Embryonic facial prominence (tissue), 1 donor: ENCODE measurements at regions not wholly inside any gene's neighbourhood (a gene's known extent, or its start where the extent isn't known, plus 50 kb on each side); places are given as distances from the start of the nearest gene placed in this dataset.
A peak's percentile ranks its signal among the peaks of the same experiment; 100 is the strongest.
"Not testable (repeated sequence)": the region's sequence is repeated elsewhere in the genome, so short reads cannot be mapped to it uniquely, and the experiment has no call there.

ENCODE experiments used
- DNase-seq: peaks from one replicate; pipeline ENCODE4 v3.0.0-alpha.2; 2016; ENCODE audit errors: extremely low spot score

DNA sequence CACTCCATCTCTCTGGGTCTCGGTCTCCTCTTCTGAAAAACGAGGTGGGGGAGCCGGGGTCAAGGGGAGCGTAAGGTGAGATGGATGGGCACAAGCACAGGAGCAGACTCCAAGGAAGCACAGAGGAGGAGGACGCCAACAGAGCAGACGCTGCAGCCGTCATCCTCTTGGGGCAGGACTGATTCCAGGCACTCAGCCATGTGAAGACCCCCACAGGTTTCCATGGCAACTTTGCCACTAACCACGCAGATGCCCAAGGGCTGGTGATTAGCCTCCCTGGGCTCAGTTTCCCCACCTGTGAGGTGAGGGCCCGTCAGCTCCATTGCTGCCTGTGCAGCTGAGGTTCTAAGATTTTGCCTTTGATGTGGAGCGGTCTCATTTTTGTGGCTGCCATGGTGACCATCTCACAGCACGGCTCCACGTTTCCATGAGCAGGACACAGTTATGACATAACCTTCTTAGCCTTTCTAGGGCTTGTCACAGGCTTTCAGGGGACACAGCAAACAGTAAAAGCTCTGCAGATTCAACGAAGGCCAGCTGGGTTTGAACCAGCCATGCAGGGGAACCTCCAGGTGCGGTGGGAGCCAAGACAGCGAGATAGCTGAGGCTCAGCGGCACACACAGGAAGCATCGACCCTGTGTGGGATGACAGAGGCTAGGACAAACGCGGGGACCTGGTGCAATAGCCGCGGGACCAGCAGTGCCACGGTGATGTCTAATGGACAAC is 170.3 kb downstream of the NUP210 start:
- no peak for DNase-seq

DNA sequence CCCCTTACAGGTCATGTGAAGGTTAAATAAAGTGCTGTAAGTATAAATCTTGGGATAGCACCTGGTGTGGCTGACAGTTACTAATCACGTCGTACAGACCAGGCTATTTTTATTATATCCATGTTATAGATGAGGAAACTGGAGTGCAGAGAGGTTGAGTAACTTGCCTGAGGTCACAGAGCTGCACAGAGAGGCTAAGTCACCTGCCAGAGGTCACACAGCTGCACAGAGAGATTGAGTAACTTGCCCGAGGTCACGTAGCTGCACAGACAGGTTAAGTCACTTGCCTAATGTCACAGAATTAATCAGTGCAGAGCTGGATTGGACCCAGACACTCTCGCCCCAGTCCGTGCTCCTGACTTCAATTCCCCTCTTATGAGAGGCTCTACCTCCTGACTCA is 171.5 kb downstream of the NUP210 start:
- DNase-seq, result no peak

DNA sequence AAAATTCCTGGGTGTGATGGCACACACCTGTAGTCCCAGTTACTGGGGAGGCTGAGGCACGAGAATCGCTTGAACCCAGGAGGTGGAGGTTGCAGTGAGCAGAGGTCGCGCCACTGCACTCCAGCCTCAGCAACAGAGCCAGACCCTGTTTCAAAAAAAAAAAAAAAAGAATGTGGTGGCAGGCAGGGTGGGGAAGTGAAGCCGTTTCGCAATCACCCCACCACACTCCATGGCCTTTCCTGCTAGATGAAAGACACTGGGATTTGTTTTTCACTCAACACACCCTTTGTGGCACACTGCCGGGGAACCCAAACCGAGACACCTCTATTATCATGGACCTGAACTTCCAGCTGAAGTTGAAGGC is 172.4 kb upstream of the IQSEC1 start:
- no peak for DNase-seq

DNA sequence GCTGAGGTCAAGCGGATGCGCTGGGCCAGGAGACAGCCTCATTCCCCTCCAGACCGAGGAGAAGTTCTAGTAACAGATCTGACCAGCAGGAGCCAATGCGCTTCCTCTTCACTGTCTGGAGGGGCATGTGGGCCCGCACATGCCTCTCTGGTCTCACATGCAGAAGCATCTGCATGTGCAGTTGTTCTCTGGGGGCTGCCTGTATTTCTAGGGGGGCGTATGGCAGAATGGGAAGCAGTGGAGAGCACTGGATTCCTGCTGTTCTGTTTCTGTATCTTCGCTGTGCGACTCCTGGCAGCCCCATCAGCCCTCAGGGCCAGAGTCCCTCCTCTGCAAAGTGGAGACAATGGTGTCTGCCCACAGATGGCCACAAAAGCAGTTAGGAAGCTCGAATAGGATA is 170.4 kb upstream of the IQSEC1 start:
- DNase-seq, result no peak

DNA sequence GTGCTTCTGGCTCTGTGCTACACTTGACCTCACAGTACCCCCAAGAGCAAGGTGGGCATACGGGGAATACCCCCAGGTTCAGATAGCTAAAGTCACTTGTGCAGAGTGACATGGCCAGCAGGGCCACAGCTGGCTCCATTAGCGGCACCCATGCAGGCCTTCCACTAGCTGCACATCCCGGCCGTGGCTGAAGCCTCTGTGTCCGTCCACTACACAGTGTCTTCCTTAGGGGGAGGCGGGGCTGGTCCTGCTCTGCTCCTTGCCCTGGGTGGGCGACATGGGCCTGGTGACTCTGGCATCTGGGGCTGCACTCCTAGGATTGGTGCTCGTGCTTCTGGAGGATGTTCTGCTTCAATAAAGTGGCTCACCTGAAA is 169.1 kb upstream of the IQSEC1 start:
- DNase-seq, result no peak

DNA sequence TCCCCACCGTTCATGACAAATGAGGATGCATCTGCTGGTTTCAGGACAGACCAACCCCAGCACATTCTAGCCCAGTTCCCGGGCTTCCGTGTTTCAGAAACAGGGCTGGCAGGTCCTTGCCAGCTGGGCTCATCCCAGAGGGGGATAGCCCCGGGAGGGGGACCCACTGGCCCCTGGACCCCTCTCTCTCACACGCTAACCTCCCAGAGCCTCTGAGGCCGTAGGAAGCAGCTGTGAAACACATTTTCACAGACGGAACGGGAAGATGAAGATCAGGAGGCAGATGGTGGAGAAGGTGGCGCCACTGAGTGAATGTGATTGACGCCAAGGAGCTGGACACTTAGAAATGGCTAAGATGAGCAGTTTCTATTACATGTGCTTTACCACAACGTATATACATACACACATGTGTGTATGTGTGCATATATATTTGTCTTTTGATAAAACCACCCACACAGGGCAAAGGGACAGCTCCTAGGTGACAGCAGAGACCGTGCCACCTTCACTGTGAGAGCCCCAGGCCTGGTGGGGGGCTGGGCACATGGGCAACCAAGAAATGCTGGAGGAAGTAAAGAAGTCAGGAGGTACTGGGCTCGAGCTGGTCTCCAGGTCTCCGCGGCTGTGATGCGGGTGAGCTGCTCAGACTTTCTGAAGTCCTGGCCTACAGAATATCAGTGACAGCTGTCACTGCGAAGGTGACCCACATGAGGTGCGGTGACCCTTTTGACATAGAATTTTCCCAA is 168.6 kb upstream of the IQSEC1 start:
- DNase-seq, result no peak

DNA sequence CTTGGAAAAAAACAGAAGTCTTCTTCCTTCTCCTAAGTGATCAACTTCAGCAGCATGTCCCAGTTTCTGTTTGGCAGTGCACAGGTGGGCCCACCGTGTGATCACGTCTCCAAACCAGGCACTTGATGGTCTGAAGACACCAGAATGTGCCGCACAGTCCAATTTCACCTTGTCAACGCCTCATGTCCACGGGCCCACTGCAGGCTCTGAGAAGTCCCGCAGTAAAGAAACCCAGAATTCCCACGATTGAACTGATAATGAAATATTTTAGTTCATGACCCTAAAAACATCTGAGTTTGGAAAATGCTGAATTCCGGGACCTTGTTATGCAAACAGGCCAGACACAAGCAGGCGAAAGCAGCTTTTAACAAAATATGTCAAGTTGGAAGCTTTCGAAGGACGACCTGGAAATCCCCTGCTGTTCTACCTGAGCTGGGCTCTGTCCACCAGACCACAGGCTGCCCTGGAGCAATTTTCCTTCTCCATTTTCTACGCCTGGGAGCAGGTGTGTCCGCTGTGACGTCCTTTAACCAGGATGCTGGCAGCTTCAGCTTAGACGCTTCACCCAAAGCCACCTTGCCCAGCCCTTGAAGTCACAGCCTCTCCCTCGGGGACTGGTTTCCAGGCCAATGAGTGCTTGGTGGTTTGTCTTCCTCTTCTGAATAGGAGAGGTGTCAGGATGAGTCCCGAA is 167.8 kb upstream of the IQSEC1 start:
- no peak for DNase-seq

DNA sequence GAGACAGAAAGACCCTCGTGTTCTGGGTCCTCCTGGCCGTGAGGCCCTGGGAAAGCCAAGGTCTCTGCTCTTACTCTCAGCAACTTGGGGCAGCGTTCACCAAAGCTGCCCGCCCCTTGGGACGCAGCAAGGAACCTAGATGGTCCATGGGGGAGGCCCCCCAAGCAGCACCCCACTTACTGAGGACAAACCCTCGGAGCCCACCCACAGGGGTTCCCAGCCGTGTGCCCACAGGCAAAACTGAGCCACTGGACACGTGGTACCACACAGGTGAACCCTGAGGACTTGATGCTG is 166.2 kb upstream of the IQSEC1 start:
- no peak for DNase-seq

DNA sequence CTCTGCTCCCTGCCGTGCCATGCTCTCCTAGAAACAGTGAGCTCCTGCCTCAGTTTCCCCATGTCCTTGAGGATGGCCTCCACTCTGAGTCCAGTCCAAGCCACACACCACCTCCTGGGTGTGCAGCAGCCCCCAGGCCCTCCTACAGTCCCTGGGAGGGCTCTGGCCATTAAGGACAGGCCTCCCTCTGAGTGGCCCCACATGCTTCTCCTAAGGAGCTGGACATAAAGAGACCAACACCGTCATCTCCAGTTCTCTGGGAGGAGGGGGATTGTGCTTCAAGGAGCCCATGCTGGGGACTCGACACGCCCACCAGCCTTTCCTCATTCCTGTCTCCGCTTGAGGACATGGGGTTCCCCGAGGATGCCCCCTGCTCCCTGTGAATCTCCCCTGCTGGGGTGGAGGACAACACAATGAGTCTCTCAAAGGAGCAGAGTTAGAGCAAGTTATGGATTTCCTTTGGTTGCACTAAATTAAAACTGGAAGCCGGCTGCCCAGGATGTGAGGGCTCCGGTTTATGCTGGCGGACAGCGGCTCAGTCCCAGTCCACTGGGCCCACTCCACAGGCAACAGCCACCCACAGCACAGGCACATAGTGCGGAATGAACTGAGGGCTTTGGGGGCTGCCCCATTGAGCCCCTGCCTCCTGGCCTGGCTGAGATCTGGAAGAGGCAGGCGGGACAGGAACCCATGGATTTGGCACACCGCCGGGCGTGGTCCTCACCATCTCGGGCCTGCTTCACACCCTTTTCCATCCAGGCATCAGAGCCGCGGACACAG is 165.6 kb upstream of the IQSEC1 start:
- DNase-seq, result no peak

DNA sequence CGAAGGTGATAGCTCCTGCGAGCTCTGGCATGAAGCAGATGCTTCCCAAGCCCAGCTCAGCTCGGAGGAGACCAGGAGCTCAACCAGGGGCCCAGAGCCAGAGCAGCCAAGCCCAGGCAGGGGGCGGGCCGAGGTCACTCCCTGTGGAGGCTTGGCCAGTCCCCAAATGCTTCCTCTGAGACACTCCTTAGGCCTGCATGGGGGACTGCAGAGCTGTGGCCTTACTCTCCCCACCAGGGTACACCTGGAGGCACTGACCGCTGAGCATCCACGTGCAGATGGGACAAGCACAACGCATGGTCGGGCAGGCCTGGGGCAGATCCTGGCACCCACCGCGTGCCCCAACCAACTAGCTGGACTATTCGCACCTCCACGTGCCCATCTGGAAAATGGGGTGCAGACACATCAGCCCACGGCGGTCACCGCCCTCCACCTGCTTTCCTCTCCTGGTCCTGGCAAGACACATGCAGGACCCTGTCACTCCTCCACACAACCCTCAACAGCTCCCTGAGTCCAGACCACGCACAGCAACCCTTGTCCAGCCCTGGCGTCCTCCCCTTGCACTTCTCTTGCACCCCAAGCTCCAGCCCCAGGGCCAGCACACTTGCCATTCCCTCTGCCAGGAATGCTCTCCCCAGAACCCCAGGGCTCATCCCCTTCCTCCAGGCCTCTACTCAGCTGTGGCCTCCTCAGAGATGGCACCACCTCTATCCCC is 164.7 kb upstream of the IQSEC1 start:
- DNase-seq, result no peak

DNA sequence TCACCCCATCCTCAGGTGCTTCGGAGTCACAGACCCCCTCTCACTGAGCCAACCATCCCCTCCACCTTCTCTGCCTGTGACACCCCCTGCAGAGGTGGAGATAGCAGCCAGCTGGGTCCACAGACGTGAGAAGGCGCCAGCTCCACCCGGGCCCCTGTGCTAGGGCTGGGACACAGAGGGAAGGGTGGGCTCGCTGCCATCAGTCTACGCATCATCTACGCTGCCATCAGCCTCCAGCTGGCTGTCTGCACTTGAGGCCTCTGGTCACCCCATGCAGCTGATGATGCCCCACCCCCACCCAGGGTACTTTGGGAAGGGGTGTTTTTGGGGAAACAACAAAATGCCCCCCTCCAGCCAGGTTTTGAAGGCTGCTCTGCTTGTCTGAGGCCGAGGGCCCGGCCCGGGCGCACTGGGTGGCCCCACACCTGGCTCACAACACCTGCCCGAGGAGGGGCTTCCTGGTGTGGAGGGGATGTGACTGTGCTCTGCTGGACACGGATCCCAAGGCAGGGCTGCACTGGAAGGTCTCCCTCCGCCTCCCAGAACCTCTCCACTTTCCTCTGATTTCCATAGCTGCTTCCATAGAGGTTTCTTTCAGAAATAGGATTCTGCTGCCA is 163.4 kb upstream of the IQSEC1 start:
- DNase-seq, result no peak

DNA sequence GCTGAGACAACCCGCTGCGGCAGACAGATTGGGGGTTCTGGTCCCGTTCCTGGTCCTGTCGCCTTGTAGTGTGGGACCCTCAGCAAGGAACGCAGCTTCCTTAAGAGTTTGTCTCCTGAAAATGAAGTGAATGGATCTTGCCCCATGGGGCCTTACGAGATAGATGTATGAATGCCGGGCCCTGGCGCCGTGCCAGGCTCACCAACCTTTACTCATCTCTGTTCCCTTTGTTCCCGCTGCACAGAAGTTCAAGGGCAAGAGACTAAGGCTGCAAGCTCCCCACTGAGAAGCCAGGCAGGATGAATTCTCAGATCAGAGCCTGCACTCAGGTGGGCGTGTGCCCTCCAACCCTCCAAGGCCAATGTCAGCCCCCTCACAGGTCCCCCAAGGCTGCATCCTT is 162.7 kb upstream of the IQSEC1 start:
- no peak for DNase-seq

DNA sequence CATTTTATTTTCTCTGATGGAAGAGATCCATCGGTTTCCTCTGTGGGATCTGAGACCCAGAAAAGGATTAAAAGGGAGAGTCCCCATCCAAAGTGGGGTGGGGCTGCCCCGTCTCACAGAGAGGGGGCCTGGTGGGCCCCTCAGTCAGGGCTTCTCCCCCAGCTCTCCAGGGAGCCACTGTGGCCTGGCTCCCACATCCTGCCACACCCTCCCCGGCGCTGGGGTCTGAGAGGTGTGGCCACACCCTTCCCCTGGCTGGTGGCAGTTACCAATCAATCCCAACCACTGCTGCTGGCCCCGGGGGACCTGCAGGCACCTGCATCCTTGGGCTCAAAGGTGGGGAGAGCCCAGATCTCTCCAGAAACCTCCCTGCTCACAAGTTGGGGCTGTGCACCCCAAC is 161.8 kb upstream of the IQSEC1 start:
- no peak for DNase-seq

DNA sequence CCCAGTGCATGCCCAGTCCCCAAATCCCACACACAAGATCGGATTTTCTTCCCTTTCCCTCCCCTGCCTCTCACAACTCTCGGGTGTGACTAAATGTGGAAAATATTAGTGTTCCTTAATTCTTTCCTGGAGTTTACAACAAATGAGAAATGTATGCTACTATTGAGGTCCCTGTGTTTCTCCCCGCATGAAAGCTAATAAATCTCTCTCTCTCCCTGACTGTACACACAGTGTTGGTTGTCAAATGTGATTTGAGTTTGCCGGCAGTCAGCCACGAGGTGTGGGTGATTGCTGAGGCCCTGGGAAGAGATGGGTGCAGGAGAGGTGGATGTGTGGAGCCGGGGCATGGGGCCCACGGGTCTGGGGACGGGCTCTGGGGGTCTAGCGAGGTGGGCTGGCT is 161.4 kb upstream of the IQSEC1 start:
- DNase-seq, result peak; percentile 11

DNA sequence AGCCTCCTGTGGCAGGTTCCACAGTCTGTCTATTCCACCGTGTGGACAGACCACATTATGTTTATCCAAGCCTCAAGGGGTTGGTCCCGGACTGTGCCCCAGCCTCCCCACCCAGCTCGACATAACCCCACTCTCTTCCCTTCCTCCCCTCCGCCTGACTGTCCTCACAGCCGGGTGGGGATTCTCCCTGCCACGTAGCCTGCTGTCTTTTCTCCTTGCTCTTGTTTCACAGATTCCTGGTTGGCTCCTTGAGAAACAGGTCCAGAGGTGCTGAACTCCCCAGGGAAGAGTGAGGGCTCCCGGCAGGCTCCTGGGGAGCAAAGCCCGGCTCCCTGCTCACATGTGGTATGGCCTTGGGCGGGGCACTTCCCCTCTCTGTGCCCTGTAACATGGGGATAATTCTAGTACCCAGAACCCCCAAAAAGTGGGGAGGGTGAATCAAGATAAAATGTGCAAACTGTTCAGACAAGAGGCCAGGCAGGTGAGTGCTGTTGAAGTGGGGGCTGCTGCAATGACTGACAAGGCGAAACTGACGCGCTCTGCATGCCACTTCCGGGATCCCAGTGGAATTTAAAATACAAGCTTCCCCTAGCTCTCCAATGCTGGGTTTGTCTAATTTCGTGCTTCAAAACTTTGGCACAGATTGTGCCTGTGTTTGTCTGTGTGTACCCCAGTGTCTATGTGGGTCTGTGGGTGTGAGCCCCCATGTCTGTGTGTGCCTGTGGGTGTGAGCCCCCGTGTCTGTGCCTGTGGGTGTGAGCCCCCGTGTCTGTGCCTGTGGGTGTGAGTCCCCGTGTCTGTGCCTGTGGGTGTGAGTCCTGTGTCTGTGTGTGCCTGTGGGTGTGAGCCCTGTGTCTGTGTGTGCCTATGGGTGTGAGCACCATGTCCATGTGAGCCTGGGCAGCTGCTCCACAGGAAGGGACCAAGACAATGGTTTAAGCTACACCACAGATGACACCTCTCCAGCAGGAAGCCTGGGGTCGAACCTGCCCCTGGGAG is 160.6 kb upstream of the IQSEC1 start:
- DNase-seq, result no peak

DNA sequence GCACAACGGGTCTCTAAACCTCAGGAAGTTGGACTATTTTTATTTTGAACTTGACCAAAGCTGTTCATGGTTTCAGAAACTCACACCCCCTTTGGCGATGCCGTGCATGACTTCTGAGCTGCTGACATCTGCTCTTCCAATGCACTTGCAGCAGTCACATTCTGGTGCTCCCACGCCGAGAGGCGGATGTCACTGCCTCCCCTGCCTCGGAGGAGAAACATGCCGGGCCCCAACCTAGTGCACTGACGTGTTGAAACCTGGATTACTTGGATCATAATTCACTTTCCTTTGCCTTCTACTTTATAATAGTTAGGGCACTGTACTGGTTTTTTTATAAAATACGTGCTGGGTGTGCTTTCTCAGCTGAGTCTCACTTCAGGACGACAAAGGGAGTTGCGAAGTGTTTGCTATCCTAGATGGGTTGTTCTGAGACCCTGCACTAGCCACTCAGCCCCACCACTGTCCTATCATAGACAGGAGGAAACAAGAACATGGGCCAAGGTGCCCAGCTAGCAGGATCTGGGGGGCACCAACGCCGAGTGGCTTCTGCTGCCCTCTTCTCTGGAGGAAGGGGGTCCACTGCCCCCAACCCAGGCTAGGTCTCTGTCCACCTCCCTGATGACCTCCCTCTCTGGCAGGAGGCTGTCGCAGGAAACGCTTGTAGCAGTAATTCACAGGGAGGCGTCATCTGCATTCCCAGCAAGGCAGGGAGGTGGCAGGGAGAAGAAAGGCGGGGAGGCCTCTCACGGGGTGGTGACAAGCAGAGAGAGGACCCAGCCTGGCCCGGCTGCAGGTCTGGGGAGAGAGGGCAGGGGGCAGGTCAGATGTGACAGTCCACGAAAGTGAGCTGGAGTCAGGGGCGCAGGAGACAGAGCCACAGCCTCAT is 158.8 kb upstream of the IQSEC1 start:
- DNase-seq, result no peak

DNA sequence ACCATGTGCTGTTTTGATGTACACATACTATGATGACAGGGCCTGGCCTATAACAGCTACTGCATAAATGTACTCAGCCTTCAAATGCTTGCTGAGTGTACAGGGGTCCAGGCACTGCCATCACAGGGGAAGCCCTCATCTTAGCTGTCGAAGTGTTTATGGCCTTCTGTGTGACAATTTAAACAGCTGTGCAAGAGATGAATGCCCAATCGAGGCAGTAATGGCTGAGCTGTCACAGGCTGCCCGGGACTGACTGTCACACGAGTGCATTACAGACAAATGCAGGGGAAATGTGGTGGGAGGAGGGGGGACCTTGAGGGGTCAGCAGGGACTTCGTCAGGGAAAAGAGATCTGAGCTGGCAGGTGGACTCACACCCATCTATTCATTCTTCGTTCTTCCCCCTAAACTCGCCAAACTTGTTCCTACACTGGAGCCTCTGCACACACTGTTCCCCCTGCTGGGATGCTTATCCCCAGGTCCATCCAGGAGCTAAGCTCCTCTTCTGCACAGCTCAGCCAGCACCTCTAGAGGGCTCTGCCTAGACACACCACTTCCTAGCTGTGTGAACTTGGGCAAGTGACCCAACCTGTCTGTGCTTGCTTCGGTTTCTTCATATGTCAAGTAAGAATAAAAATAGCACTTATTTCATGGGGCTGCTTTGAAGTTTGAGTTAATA is 156.2 kb upstream of the IQSEC1 start:
- DNase-seq, result no peak

DNA sequence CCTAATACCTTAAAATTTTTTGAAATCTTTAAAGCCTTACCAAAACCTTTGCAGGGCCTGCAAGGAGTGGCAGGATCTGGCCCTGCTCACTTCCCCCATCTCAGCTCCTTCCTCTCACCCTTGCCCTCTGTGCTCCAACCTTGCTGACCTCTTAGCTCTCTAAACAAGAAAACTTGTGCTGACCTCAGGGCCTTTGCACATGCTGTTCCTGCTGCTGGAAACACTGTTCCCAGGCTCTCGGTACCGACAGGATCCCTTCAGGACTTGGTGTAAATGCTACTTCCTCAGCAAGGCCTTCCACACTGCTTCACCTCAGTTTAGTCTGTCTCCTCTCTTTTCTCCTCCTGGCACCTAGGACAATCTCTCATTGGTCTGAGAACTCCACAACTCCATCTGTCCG is 155.4 kb upstream of the IQSEC1 start:
- no peak for DNase-seq

DNA sequence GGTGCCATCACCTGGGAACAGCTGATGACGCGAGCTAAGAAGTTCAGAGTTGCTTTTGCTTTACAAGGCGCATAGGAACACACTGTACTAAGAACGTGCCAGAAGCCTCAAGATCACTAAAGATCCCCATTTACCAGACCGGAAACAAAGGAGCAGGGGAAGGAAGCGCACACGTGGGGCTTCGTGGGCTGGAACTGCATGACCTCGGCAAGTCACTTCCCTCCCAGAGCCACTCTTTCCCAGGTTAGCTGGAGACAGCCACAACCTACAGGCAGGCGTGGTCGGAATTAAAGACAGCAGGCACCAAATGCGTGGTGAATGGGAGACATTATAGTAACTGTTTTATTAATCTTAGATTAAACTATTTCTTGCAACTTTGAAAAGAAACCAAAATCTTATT is 154.9 kb upstream of the IQSEC1 start:
- DNase-seq, result not testable (repeated sequence)
